ENCODE measurements at regions not wholly inside any gene's neighbourhood (a gene's known extent, or its start where the extent isn't known, plus 50 kb on each side); places are given as distances from the start of the nearest gene placed in this dataset.

DNA sequence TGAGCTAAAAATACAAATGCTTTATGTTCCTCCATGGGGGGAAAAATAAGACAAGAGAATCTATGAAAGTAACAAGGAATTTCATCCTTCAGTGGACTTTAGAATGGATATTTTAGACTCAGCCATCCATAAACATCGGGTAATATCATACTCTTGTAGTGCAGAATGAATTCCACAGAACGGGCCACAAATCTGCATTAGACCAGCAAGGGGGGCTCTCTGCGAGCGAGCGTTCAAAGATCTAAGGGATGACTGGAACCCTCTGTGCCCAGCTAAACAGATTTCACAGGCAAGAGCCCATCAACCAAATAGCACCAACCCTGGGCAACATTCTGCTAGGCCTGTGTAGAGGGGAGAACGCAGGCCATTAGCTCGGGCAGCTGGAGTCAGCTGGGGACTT, 537.9 kb upstream of the CDH11 start:
- Histone ChIP-seq H3K27ac (replicated peaks) (no peak overlapping the region), H3K4me3 (replicated peaks; ENCODE audit: insufficient read depth, low read length) (no peak overlapping the region), H3K27me3 (ENCODE audit: insufficient read depth, poor library complexity, severe bottlenecking) (no peaks in the 10 kb centered on the region)
- TF ChIP-seq CTCF (IDR thresholded peaks at IDR 0.05; ENCODE audit: insufficient read depth, low read length) (no peak), POLR2AphosphoS5 (IDR thresholded peaks at IDR 0.05; ENCODE audit: low read depth) (no peak), GABPA (IDR thresholded peaks at IDR 0.05; ENCODE audit: low read depth) (no peak), REST (IDR thresholded peaks at IDR 0.05; ENCODE audit: insufficient replicate concordance, low read depth) (no peak), SPI1 (IDR thresholded peaks at IDR 0.05; ENCODE audit: borderline replicate concordance, low read depth) (no peak)
- DNase-seq (ENCODE audit: low read depth in 1 of 2, low spot score in 1 of 2): no peak

DNA sequence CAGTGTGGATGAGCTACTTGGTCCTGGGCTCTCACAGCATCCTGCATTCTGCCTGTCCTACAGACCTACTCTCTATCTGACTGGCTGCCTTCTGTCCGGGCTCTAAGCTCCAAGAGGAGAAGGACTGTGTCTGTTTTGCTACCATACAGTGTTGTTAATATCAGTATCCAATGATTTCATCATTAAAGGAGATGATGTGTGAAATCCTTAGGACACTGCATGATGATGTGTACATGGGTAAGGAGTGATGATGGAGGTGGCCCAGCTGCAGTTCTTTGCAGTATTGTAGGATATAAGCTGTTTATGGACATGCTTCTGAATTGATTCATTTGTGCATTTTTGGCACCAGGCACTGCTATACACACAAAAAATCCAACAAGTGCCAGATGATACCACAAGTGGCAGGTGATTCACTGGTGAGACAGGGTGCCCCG, 536.9 kb upstream of the CDH11 start:
- Histone ChIP-seq H3K4me3 (replicated peaks; ENCODE audit: insufficient read depth, low read length) (no peak overlapping the region), H3K27me3 (ENCODE audit: insufficient read depth, poor library complexity, severe bottlenecking) (no peaks in the 10 kb centered on the region), H3K27ac (replicated peaks) (no peak overlapping the region)
- no peak for DNase-seq (ENCODE audit: low read depth in 1 of 2, low spot score in 1 of 2)
- TF ChIP-seq POLR2AphosphoS5 (IDR thresholded peaks at IDR 0.05; ENCODE audit: low read depth) (no peak), CTCF (IDR thresholded peaks at IDR 0.05; ENCODE audit: insufficient read depth, low read length) (no peak), SPI1 (IDR thresholded peaks at IDR 0.05; ENCODE audit: borderline replicate concordance, low read depth) (no peak), GABPA (IDR thresholded peaks at IDR 0.05; ENCODE audit: low read depth) (no peak), REST (IDR thresholded peaks at IDR 0.05; ENCODE audit: insufficient replicate concordance, low read depth) (no peak)

GRCh38 chr16:65658349-65658748, 536.5 kb upstream of the CDH11 start:
- Histone ChIP-seq H3K4me3 (replicated peaks; ENCODE audit: insufficient read depth, low read length) (no peak overlapping the region), H3K27ac (replicated peaks) (no peak overlapping the region), H3K27me3 (ENCODE audit: insufficient read depth, poor library complexity, severe bottlenecking) (no peaks in the 10 kb centered on the region)
- TF ChIP-seq POLR2AphosphoS5 (IDR thresholded peaks at IDR 0.05; ENCODE audit: low read depth): no peak
- peak; percentile 61 for TF ChIP-seq SPI1 (IDR thresholded peaks at IDR 0.05; ENCODE audit: borderline replicate concordance, low read depth)
- DNase-seq (ENCODE audit: low read depth in 1 of 2, low spot score in 1 of 2): peak in 1 of 2 experiments; percentile 21

- TF ChIP-seq SPI1 (IDR thresholded peaks at IDR 0.05; ENCODE audit: borderline replicate concordance, low read depth) (no peak), GABPA (IDR thresholded peaks at IDR 0.05; ENCODE audit: low read depth) (no peak), POLR2AphosphoS5 (IDR thresholded peaks at IDR 0.05; ENCODE audit: low read depth) (no peak), REST (IDR thresholded peaks at IDR 0.05; ENCODE audit: insufficient replicate concordance, low read depth) (no peak), CTCF (IDR thresholded peaks at IDR 0.05; ENCODE audit: insufficient read depth, low read length) (no peak)
- no peaks in the 10 kb centered on the region for H3K27me3 ChIP-seq (ENCODE audit: insufficient read depth, poor library complexity, severe bottlenecking)
- H3K4me3 ChIP-seq (replicated peaks; ENCODE audit: insufficient read depth, low read length): no peak overlapping the region
- DNase-seq (ENCODE audit: low read depth in 1 of 2, low spot score in 1 of 2): no peak
- no peak overlapping the region for H3K27ac ChIP-seq (replicated peaks)
Observed at GRCh38 chr16:65657556-65657955, 535.7 kb upstream of the CDH11 start.
